ENCODE measurements at regions not wholly inside any gene's neighbourhood (a gene's known extent, or its start where the extent isn't known, plus 50 kb on each side); places are given as distances from the start of the nearest gene placed in this dataset.

- Histone ChIP-seq H3K4me1 (ENCODE audit: insufficient read depth, low read length) (peaks cover 5% of the 10 kb centered on the region; the same call in 1 of the 2 replicates), H3K9me3 (ENCODE audit: low read length) (no peaks in the 10 kb centered on the region), H3K79me2 (ENCODE audit: low read length) (no peaks in the 10 kb centered on the region), H3K27ac (ENCODE audit: low read length) (no peak overlapping the region), H3K4me3 (ENCODE audit: low read length) (no peak overlapping the region), H4K20me1 (ENCODE audit: low read length) (no peaks in the 10 kb centered on the region), H3K9ac (ENCODE audit: low read length) (no peak overlapping the region), H3K27me3 (ENCODE audit: low read length) (no peaks in the 10 kb centered on the region), H3K4me2 (ENCODE audit: low read length) (no peak overlapping the region), H3K9me2 (replicated peaks; ENCODE audit: low read length) (no peaks in the 10 kb centered on the region), H3K36me3 (ENCODE audit: low read depth, low read length) (no peaks in the 10 kb centered on the region), H2AFZ (ENCODE audit: low read length) (no peak overlapping the region), H3F3A (ENCODE audit: low read length, unreplicated experiment) (no peaks in the 10 kb centered on the region)
- intact Hi-C loops (cut with micrococcal nuclease) = no loop called here
- TF ChIP-seq EZH2 (IDR thresholded peaks at IDR 0.05; ENCODE audit: low read length, unreplicated experiment) (no peak), CTCF (conservative IDR thresholded peaks at IDR 0.05; ENCODE audit: low read depth, low read length) (no peak), EZH2phosphoT487 (IDR thresholded peaks at IDR 0.05; ENCODE audit: borderline replicate concordance, low read length) (no peak)
- ATAC-seq = no peak
- DNase-seq = no peak
- BruUV-seq (replicated peaks) = no TSS peak
- POLR2A ChIA-PET (ENCODE audit: unreplicated experiment) = no interaction called here
- CTCF ChIA-PET = no interaction called here
Observed at GRCh38 chr9:86764671-86765343, 182.5 kb downstream of the GAS1 start.

- BruUV-seq (replicated peaks) = no TSS peak
- Histone ChIP-seq H2AFZ (ENCODE audit: low read length) (no peak overlapping the region), H3K9ac (ENCODE audit: low read length) (no peak overlapping the region), H3K79me2 (ENCODE audit: low read length) (no peaks in the 10 kb centered on the region), H3K9me2 (replicated peaks; ENCODE audit: low read length) (no peaks in the 10 kb centered on the region), H3K27me3 (ENCODE audit: low read length) (no peaks in the 10 kb centered on the region), H3K27ac (ENCODE audit: low read length) (no peak overlapping the region), H3K9me3 (ENCODE audit: low read length) (no peaks in the 10 kb centered on the region), H3K36me3 (ENCODE audit: low read depth, low read length) (no peaks in the 10 kb centered on the region), H3K4me3 (ENCODE audit: low read length) (no peak overlapping the region), H3K4me2 (ENCODE audit: low read length) (no peak overlapping the region), H3F3A (ENCODE audit: low read length, unreplicated experiment) (no peaks in the 10 kb centered on the region), H4K20me1 (ENCODE audit: low read length) (no peaks in the 10 kb centered on the region), H3K4me1 (ENCODE audit: insufficient read depth, low read length) (peaks cover 5% of the 10 kb centered on the region; the same call in 1 of the 2 replicates)
- intact Hi-C loops (cut with micrococcal nuclease) = no loop called here
- ATAC-seq (no peak), DNase-seq (no peak)
- CTCF ChIA-PET = no interaction called here
- POLR2A ChIA-PET (ENCODE audit: unreplicated experiment) = no interaction called here
- TF ChIP-seq EZH2phosphoT487 (IDR thresholded peaks at IDR 0.05; ENCODE audit: borderline replicate concordance, low read length) = no peak
Observed at GRCh38 chr9:86764221-86764624, 183.1 kb downstream of the GAS1 start.

- no peaks in the 10 kb centered on the region for H3K79me2 ChIP-seq (ENCODE audit: low read length)
- no peak overlapping the region for H2AFZ ChIP-seq (ENCODE audit: low read length)
- H3K9me3 ChIP-seq (ENCODE audit: low read length) = no peaks in the 10 kb centered on the region
- ChIA-PET POLR2A (ENCODE audit: unreplicated experiment) (no interaction called here), CTCF (no interaction called here)
- H3K27ac ChIP-seq (ENCODE audit: low read length) = no peak overlapping the region
- no peak overlapping the region for H3K4me3 ChIP-seq (ENCODE audit: low read length)
- TF ChIP-seq CTCF (conservative IDR thresholded peaks at IDR 0.05; ENCODE audit: low read depth, low read length) = no peak
- peaks cover 5% of the 10 kb centered on the region; the same call in 1 of the 2 replicates for H3K4me1 ChIP-seq (ENCODE audit: insufficient read depth, low read length)
- no peak for ATAC-seq
- no peak overlapping the region for H3K9ac ChIP-seq (ENCODE audit: low read length)
- no peaks in the 10 kb centered on the region for H3K9me2 ChIP-seq (replicated peaks; ENCODE audit: low read length)
- no peaks in the 10 kb centered on the region for H3K36me3 ChIP-seq (ENCODE audit: low read depth, low read length)
- no peaks in the 10 kb centered on the region for H4K20me1 ChIP-seq (ENCODE audit: low read length)
- intact Hi-C loops (cut with micrococcal nuclease) = no loop called here
- no peaks in the 10 kb centered on the region for H3K27me3 ChIP-seq (ENCODE audit: low read length)
- H3K4me2 ChIP-seq (ENCODE audit: low read length) = no peak overlapping the region
- DNase-seq = no peak
- no peaks in the 10 kb centered on the region for H3F3A ChIP-seq (ENCODE audit: low read length, unreplicated experiment)
- BruUV-seq (replicated peaks) = no TSS peak
Observed at GRCh38 chr9:86763791-86764190, 183.5 kb downstream of the GAS1 start.

Measured in PC-3 (cell line).